Muscle of leg (tissue), 3 donors: ENCODE measurements at regions not wholly inside any gene's neighbourhood (a gene's known extent, or its start where the extent isn't known, plus 50 kb on each side); places are given as distances from the start of the nearest gene placed in this dataset.

Source experiments
- DNase-seq: peaks from one replicate; pipeline ENCODE4 v3.0.0; 2013
- H3K27ac ChIP-seq: one replicate; pipeline ENCODE4 v1.5.1; 2013; ENCODE audit warnings: mild to moderate bottlenecking, low read length, control low read depth
- H3K27me3 ChIP-seq: one replicate; pipeline ENCODE4 v1.6.1; 2013; ENCODE audit warnings: low read length; ENCODE audit not compliant: control insufficient read depth, insufficient read depth
- H3K36me3 ChIP-seq: one replicate; pipeline ENCODE4 v1.6.1; 2013; ENCODE audit warnings: low read length; ENCODE audit not compliant: control insufficient read depth, insufficient read depth
- H3K4me1 ChIP-seq: one replicate; pipeline ENCODE4 v1.6.1; 2013; ENCODE audit warnings: low read length; ENCODE audit not compliant: control insufficient read depth, insufficient read depth
- H3K4me3 ChIP-seq: one replicate; pipeline ENCODE4 v1.5.1; 2013; ENCODE audit warnings: low read length, control low read depth
- H3K9me3 ChIP-seq: replicated peaks from 2 replicates; pipeline ENCODE4 v1.6.1; 2013; ENCODE audit warnings: low read depth, low read length; ENCODE audit not compliant: control insufficient read depth
- WGBS: methylation state at CpG from one replicate; pipeline ENCODE4 v1.1.5; 2013; ENCODE audit warnings: missing lambda C conversion rate; ENCODE audit not compliant: insufficient coverage; 5-methylcytosine and 5-hydroxymethylcytosine counted together

- H3K9me3 ChIP-seq: peaks cover 15% of the 10 kb centered on the region
- no peak overlapping the region for H3K4me3 ChIP-seq
- H3K36me3 ChIP-seq: no peaks in the 10 kb centered on the region
- H3K27me3 ChIP-seq: no peaks in the 10 kb centered on the region
- no CpG with 5 or more reads among the region's 5 CpGs for WGBS
- no peak overlapping the region for H3K27ac ChIP-seq
- DNase-seq: peak; percentile 43
- no peaks in the 10 kb centered on the region for H3K4me1 ChIP-seq
Measured at GRCh38 chr11:88231894-88232482, 56.7 kb upstream of the RAB38 start.

- peaks cover 24% of the 10 kb centered on the region for H3K9me3 ChIP-seq
- H3K4me1 ChIP-seq: no peaks in the 10 kb centered on the region
Measured at GRCh38 chr11:88229303-88229702, 54.1 kb upstream of the RAB38 start.

More at GRCh38 chr11:88229303-88229702, 54.1 kb upstream of the RAB38 start:
- no peaks in the 10 kb centered on the region for H3K27me3 ChIP-seq
- no peaks in the 10 kb centered on the region for H3K36me3 ChIP-seq
- H3K27ac ChIP-seq: no peak overlapping the region
- no peak for DNase-seq
- H3K4me3 ChIP-seq: no peak overlapping the region
